Testis (tissue), 2 donors: ENCODE measurements at regions not wholly inside any gene's neighbourhood (a gene's known extent, or its start where the extent isn't known, plus 50 kb on each side); places are given as distances from the start of the nearest gene placed in this dataset.

Experiments used
- POLR2A ChIP-seq: fragments of 450-650 bp; IDR thresholded peaks from one replicate; pipeline ENCODE4 v1.6.1; 2017; ENCODE audit warnings: antibody characterized with exemption, mild to moderate bottlenecking, moderate library complexity
- TF ChIP-seq, protein P1 (sequence below), 3 experiments: fragments of 450-650 bp in 2 of 3; fragments of 200-600 bp in 1 of 3; sonication (generic) in 1 of 3; IDR thresholded peaks; one replicate each; pipeline ENCODE4 v1.5.1; 2016 to 2019; ENCODE audit warnings: antibody characterized with exemption in 3 of 3, mild to moderate bottlenecking in 2 of 3, moderate library complexity in 1 of 3

DNA sequence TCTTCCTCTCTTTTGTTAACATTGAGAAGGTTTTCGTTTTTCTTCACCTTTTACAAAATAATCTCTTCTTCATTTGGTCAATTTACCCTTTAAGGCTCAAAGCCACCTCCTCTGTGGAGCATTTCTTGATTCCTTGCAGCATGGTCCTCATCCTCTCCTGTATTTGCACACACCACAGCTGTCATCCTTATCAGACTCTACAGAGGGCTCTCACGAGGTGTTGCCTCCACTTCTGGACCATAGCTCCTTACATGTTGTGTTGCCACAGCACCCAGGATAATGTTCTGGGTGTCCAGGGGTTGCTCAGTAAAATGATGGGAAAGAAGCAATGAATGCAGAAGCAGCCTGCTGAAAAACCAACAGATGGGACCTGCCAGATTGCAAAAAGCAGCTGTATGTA, 192.8 kb downstream of the SH2D4B start:
- TF ChIP-seq, protein P1, sequence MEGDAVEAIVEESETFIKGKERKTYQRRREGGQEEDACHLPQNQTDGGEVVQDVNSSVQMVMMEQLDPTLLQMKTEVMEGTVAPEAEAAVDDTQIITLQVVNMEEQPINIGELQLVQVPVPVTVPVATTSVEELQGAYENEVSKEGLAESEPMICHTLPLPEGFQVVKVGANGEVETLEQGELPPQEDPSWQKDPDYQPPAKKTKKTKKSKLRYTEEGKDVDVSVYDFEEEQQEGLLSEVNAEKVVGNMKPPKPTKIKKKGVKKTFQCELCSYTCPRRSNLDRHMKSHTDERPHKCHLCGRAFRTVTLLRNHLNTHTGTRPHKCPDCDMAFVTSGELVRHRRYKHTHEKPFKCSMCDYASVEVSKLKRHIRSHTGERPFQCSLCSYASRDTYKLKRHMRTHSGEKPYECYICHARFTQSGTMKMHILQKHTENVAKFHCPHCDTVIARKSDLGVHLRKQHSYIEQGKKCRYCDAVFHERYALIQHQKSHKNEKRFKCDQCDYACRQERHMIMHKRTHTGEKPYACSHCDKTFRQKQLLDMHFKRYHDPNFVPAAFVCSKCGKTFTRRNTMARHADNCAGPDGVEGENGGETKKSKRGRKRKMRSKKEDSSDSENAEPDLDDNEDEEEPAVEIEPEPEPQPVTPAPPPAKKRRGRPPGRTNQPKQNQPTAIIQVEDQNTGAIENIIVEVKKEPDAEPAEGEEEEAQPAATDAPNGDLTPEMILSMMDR (IDR thresholded peaks at IDR 0.05), result no peak
- no peak for TF ChIP-seq POLR2A
